Neural progenitor cell (in vitro differentiated cells): ENCODE measurements at regions not wholly inside any gene's neighbourhood (a gene's known extent, or its start where the extent isn't known, plus 50 kb on each side); places are given as distances from the start of the nearest gene placed in this dataset.

Experiments
- EZH2 ChIP-seq: fragments of 200-600 bp; sonication (generic); IDR thresholded peaks from 2 replicates; pipeline ENCODE4 v1.6.1; 2017; ENCODE audit warnings: antibody characterized with exemption, mild to moderate bottlenecking, moderate library complexity
- EZH2phosphoT487 ChIP-seq: fragments of 200-600 bp; sonication (generic); IDR thresholded peaks from 2 replicates; pipeline ENCODE4 v1.6.1; 2017; ENCODE audit warnings: antibody characterized with exemption
- TF ChIP-seq, protein P1 (sequence below): fragments of 200-600 bp; sonication (generic); IDR thresholded peaks from 2 replicates; pipeline ENCODE4 v1.5.1; 2017; ENCODE audit warnings: antibody characterized with exemption, mild to moderate bottlenecking

DNA sequence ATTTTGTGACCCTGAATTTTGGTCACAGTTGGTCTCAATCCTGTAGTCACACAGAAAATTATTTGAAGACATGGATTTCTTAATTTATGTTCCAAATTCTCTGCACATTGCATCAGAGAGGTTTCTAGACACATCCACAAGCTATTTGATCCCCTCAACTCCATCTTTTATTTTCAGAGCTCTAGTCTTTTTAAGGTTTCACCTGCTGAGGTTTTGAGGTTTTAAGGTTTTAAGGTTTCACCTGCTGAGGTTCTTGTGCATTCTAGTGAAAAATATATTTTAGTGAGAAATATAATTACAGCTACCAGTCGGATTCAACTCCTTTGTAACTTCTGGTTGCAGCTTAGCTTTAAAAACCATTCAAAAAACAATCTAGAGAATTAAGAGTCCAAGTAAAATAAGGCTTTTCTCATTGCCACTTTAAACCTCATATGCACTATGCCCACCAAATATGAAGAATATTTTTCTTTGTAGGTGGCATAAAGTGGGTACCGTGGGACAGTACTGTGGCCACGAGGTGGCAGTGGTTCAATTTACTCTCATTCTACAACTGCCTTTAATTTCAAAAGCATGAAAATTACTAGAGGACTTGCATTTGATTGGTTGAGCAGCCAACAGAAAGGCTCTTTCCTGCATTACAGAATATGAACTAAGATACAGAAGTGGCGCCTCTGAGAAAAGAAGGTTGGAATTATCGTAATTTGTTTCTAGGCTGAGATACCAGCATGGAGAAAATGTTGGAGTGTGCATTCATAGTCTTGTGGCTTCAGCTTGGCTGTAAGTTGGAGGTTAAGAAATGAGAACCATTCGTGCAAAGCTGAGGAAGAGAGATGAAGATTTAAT, 366.5 kb upstream of the OR4E1 start:
- no peak for TF ChIP-seq EZH2
- TF ChIP-seq, protein P1, sequence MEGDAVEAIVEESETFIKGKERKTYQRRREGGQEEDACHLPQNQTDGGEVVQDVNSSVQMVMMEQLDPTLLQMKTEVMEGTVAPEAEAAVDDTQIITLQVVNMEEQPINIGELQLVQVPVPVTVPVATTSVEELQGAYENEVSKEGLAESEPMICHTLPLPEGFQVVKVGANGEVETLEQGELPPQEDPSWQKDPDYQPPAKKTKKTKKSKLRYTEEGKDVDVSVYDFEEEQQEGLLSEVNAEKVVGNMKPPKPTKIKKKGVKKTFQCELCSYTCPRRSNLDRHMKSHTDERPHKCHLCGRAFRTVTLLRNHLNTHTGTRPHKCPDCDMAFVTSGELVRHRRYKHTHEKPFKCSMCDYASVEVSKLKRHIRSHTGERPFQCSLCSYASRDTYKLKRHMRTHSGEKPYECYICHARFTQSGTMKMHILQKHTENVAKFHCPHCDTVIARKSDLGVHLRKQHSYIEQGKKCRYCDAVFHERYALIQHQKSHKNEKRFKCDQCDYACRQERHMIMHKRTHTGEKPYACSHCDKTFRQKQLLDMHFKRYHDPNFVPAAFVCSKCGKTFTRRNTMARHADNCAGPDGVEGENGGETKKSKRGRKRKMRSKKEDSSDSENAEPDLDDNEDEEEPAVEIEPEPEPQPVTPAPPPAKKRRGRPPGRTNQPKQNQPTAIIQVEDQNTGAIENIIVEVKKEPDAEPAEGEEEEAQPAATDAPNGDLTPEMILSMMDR: peak; percentile 68
- TF ChIP-seq EZH2phosphoT487: no peak
